HG03342 (cell line): ENCODE measurements at regions not wholly inside any gene's neighbourhood (a gene's known extent, or its start where the extent isn't known, plus 50 kb on each side); places are given as distances from the start of the nearest gene placed in this dataset.
"Not testable (repeated sequence)": the region's sequence is repeated elsewhere in the genome, so short reads cannot be mapped to it uniquely, and the experiment has no call there.

Experiments
- ATAC-seq: cut with Tn5 transposase; IDR thresholded peaks from one replicate; pipeline ENCODE4 v1.9.1; 2021; ENCODE audit warnings: mild to moderate bottlenecking, moderate library complexity; ENCODE audit not compliant: unreplicated experiment

- no peak for ATAC-seq
Observed at GRCh38 chr21:41612674-41613532, 104.9 kb upstream of the TMPRSS2 start.

- no peak for ATAC-seq
Observed at GRCh38 chr21:41611966-41612606, 104.1 kb upstream of the TMPRSS2 start.

GRCh38 chr21:41611441-41611840 is 103.5 kb upstream of the TMPRSS2 start:
- ATAC-seq: no peak

GRCh38 chr21:41610840-41611115 is 102.8 kb upstream of the TMPRSS2 start:
- ATAC-seq: not testable (repeated sequence)

GRCh38 chr21:41610042-41610839 is 102.3 kb upstream of the TMPRSS2 start:
- no peak for ATAC-seq

- ATAC-seq: no peak
Observed at GRCh38 chr21:41606706-41607105, 98.7 kb upstream of the TMPRSS2 start.

GRCh38 chr21:41605934-41606285 is 98.0 kb upstream of the TMPRSS2 start:
- no peak for ATAC-seq

GRCh38 chr21:41605178-41605933 is 97.4 kb upstream of the TMPRSS2 start:
- ATAC-seq: no peak

GRCh38 chr21:41604583-41605041 is 96.7 kb upstream of the TMPRSS2 start:
- no peak for ATAC-seq

- no peak for ATAC-seq
Observed at GRCh38 chr21:41603476-41603875, 95.5 kb upstream of the TMPRSS2 start.

- no peak for ATAC-seq
Observed at GRCh38 chr21:41602531-41602930, 94.6 kb upstream of the TMPRSS2 start.

GRCh38 chr21:41601573-41602368 is 93.8 kb upstream of the TMPRSS2 start:
- ATAC-seq: no peak

GRCh38 chr21:41600961-41601572 is 93.1 kb upstream of the TMPRSS2 start:
- ATAC-seq: no peak

- ATAC-seq: no peak
Observed at GRCh38 chr21:41600556-41600955, 92.6 kb upstream of the TMPRSS2 start.

GRCh38 chr21:41600116-41600515 is 92.2 kb upstream of the TMPRSS2 start:
- no peak for ATAC-seq

GRCh38 chr21:41598561-41599431 is 90.8 kb upstream of the TMPRSS2 start:
- ATAC-seq: no peak

- no peak for ATAC-seq
Observed at GRCh38 chr21:41597811-41598231, 89.9 kb upstream of the TMPRSS2 start.

GRCh38 chr21:41597227-41597626 is 89.3 kb upstream of the TMPRSS2 start:
- no peak for ATAC-seq
